Stimulated activated CD4-positive, alpha-beta T cell treated with anti-CD3 and anti-CD28 coated beads, Interleukin-4, amount 100 ng/mL, for 4 hours (primary cell): ENCODE measurements at regions not wholly inside any gene's neighbourhood (a gene's known extent, or its start where the extent isn't known, plus 50 kb on each side); places are given as distances from the start of the nearest gene placed in this dataset.

Experiments
- DNase-seq, 2 experiments: peaks; one replicate each; pipeline ENCODE4 v3.0.0-alpha.2; 2020

DNA sequence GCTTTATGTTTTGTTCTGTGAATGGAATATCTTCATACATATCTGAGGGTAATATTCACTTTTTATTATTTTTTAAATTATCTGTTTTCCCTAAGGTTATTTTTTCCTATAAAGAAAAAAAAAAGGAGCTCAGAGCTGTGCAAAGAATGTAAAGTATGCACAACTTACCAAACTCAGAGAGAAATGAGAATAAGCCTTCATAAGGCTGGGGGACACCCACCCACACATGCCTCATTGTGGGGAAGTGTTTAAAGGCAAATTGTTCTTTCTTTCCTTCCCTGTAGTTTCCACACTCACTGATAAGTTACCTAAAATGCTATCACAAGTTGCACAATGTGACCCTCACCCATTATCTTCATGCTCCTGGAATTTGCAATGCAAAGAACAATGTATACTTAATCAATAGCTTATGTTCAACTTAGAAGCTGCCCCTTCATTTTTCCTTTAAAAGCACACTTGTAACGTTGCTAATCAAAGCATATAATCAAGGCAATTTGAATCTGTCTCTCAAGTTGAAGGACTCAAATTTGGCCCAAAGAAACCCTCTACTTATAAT, 108.1 kb downstream of the GNAT3 start:
- DNase-seq = no peak

GRCh38 chr7:80401708-80402107, 110.2 kb downstream of the GNAT3 start:
- no peak for DNase-seq

- no peak for DNase-seq
Measured at GRCh38 chr7:80393786-80394185, 118.1 kb downstream of the GNAT3 start.

GRCh38 chr7:80392229-80393169, 119.4 kb downstream of the GNAT3 start:
- DNase-seq = no peak

DNA sequence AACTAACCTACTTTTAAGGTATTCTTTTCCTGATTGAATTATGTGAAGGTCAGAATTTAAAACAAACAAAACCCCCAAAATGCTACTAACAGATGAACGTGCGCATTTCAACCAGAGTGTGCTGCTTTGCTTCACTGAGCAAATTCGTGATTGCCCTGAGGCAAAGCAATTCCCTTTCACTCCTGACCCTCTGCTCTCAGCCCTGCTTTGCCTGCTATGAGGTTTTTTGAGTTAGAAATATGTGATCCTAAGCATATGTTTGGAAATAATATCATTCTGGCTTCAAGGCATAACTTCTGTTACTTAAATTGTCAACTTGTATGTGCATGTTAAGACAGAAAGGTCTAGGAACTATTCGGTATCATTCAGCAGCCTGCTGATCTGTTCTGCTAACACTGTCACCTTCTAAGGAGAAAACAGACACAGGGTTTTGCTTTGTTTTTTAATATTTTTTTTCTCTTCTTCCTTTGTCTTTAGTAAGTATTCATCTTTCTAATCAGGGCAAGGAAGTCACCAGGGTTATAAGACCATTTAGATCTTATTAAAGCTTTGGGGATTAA, 124.2 kb downstream of the GNAT3 start:
- no peak for DNase-seq

- no peak for DNase-seq
Measured at GRCh38 chr7:80386686-80387085, 125.2 kb downstream of the GNAT3 start.

DNA sequence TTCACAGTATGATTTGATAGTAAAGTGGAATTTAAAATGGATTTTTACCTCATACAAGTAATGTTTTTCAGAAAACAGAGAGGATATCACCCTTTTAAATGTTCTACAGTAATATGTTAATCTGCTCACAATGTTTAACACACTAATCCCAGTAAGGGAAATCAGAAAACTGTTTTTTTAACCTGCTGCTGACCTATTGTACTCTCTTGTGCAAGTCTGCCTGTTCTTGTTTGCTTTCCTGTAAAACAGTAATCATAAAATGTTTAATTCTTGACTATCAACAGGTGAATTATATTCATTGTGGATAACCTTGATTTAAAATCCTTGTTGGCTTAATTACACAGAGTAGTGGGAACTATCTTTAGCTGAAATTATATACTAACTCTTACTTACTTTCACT, 126.4 kb downstream of the GNAT3 start:
- DNase-seq = no peak

GRCh38 chr7:80380957-80381356, 130.9 kb downstream of the GNAT3 start:
- no peak for DNase-seq

DNA sequence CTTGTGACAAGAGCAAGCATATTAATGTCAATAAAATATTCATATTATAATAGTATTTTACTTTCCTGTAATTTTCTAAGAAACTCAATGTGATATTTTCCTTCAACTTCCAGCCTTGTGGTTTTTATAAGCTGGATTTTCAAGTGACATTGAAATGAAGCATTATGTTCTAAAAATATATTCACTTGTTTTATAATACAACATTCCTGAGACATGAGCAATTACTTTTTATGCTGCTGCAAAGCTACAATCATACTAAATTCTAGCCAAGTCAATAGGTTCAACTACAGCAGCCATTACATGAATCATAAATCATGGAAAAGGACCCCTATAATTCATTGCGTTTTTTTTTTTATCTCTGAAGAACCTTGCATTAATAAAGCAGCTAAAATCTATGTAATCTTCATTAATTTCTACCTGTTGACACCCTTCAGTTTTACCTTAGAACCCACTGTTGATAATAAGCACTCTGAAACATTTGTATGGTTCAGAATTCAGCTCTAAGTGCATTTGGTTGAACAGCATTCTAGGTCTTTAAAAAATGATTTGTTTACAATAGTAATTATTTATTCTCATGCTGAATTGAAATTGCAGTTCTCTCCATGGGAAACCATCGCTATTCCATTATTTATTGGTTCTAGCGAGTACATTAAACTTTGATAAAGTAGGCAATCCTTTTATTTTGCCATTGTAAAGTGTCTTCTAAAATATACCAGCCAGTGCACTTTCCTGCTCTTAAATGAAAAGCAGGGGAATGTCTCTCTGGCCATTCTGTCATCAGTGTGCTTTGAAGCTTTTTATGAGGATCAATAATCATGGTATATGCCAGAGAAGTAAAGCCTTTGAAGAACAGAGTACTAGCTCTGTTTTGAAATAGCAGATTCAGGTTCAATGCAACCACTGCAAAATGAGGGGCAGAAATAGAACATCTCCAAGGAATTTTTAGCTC, 132.6 kb downstream of the GNAT3 start:
- no peak for DNase-seq

DNA sequence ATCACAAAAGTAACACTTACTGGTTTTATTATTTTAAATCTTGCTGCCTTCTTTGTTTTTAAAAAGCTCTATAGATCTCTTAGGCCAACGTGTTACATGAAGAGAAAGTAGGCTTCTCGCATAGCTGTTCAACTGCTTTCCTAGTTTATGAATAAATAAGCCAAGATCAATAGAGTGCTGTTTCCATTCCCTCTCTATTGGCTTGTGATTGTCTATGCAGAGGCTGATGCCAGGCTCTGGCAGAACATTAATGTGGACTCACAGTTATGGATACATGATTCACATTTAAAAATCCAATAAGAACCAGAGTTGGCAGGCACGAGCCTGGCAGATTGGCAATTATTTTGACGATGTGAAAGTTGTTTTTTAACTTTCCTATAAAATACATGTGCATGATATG, 137.5 kb downstream of the GNAT3 start:
- no peak for DNase-seq

GRCh38 chr7:80373429-80374032, 138.3 kb downstream of the GNAT3 start:
- no peak for DNase-seq

- DNase-seq = no peak
Measured at GRCh38 chr7:80372415-80372814, 139.4 kb downstream of the GNAT3 start.

GRCh38 chr7:80370587-80370986, 141.3 kb downstream of the GNAT3 start:
- DNase-seq = no peak

- DNase-seq = no peak
Measured at GRCh38 chr7:80369321-80369720, 142.5 kb downstream of the GNAT3 start.

DNA sequence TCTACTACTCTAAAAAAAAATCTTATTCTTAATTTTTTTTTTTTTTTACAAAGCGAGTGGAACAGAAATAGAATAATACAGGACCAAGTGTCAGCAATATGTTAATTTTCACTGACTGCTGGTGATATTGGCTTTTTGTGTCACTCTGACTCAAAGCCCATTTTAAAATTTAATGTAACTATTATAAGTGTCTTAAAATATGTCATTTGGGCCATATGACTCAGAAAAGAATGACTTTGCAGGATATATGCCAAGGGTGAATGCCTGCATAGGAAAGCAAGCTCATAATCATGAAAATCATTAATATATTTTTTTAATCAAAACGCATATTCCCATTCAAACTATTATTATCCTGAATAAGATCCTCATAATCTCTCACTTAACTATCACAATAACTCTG, 149.2 kb downstream of the GNAT3 start:
- no peak for DNase-seq

- DNase-seq = no peak
Measured at GRCh38 chr7:80362010-80362618, 149.8 kb downstream of the GNAT3 start.

GRCh38 chr7:80359476-80359875, 152.4 kb downstream of the GNAT3 start:
- no peak for DNase-seq

DNA sequence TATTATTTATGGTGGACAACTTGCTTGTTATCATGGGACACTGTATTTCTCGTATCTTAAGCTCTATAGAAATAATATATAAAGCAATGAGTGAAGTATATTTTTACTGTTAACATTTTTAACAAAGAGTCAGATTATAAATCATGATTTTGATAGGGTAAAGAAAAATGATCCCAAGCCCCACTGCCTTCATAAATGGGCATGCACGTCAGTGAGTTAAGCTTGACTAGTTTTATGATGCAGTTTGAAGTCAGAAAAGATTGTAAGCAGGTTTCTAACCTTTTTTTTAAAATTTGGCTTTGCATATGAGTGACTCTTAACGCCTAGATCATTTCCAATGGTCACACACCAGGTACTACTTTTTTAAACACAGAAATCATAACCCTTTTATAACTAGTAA, 152.8 kb downstream of the GNAT3 start:
- no peak for DNase-seq

DNA sequence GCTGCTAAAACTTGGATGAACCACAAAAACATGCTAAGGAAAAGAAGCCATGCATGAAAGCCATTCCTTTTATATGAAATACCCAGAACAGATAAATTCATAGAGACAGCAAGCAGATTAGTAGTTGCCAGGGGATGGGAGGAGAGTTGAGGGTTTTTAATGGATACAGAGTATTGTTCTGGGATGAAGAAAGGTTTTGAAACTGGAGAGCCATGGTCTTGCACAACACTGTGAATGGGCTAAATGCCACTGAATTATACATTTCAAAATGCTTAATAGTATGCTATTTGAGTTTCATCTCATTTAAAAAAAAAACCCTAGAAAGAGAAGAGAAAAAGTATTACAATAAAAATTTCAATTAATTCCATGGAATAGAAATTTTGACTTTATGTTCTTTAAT, 154.3 kb downstream of the GNAT3 start:
- no peak for DNase-seq

- no peak for DNase-seq
Measured at GRCh38 chr7:80350430-80350829, 161.4 kb downstream of the GNAT3 start.

DNA sequence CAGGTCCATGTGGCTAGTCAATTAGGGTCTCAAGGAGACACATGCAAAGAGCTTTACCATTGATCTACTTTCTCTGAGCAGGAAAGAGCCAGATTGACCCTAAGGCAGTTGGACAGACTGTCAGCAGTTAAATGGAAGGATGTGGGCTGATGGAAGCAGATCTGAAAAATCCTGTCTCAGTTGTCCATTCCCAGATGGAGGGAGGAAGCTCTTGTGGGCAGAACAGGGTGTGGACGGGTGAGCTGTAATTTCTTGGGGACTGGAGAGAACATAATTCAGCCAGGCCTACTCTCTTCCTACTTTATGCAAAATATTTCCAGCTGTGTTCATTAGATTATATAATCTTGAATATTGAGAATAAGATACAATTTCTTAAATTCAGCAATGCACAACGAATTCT, 163.6 kb downstream of the GNAT3 start:
- no peak for DNase-seq

- no peak for DNase-seq
Measured at GRCh38 chr7:80347173-80347572, 164.7 kb downstream of the GNAT3 start.
